ENCODE measurements at regions not wholly inside any gene's neighbourhood (a gene's known extent, or its start where the extent isn't known, plus 50 kb on each side); places are given as distances from the start of the nearest gene placed in this dataset.

DNA sequence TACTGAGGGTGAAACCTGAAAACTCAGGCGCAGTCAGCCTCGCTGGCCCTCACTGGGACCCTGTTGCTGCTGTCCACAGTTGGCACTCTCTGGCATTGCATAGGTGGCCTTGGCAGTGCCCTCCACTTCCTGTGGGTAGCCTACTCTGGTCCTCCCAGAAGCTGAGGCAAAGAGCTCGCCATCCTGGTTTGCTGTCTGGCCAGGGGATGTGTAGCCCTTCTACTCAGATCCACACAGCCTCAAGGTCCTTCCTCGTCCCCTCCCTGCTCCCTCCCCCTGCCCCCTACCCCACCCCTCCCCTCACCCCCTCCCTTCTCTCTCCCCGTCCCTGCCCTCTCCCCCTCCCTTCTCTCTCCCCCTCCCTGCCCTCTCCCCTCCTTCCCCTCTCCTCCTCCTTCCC, 176.0 kb downstream of the OLFM1 start:
- no peaks in the 10 kb centered on the region for H3K9me3 Mint-ChIP-seq
- Histone ChIP-seq H3K27ac (ENCODE audit: low read depth, low read length) (no peak overlapping the region), H3K27me3 (ENCODE audit: insufficient read depth, low read length, poor library complexity, severe bottlenecking) (no peaks in the 10 kb centered on the region), H3K9me3 (ENCODE audit: low read length) (no peaks in the 10 kb centered on the region), H3K4me1 (ENCODE audit: insufficient read depth, low read length) (no peaks in the 10 kb centered on the region), H3K4me3 (ENCODE audit: low read length) (no peak overlapping the region), H3K36me3 (ENCODE audit: insufficient read depth, low read length) (no peaks in the 10 kb centered on the region)
- no peaks in the 10 kb centered on the region for H3K4me1 Mint-ChIP-seq
- ChIA-PET POLR2A (no interaction called here), CTCF (no interaction called here)
- H3K36me3 Mint-ChIP-seq = no peaks in the 10 kb centered on the region
- no peak for DNase-seq
- H3K27me3 Mint-ChIP-seq = peaks cover 7 to 19% of the 10 kb centered on the region in 2 donors
- H3K27ac Mint-ChIP-seq = no peak overlapping the region
- no peak overlapping the region for H3K4me3 Mint-ChIP-seq

DNA sequence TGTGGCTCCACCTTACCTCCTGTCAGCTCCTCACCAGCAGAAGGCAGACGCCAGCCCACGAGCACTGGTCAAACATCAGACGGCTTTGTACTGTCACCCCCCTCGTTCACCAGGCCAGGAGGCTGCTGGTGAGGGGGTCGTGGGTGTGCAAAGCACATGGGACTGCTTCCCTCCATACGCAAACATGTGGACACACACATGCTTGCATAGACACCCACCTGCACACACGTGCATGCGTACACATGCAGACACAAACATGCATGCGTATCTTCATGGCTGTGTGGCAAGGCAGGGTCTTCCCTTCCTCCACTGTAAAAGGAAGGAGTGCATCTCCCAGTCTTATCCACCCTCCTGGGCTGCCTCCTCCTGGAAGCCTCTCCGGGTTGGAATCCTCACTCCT, 178.5 kb downstream of the OLFM1 start:
- Histone ChIP-seq H3K27me3 (ENCODE audit: insufficient read depth, low read length, poor library complexity, severe bottlenecking) (no peaks in the 10 kb centered on the region), H3K4me3 (ENCODE audit: low read length) (no peak overlapping the region), H3K36me3 (ENCODE audit: insufficient read depth, low read length) (no peaks in the 10 kb centered on the region), H3K27ac (ENCODE audit: low read depth, low read length) (no peak overlapping the region), H3K9me3 (ENCODE audit: low read length) (no peaks in the 10 kb centered on the region), H3K4me1 (ENCODE audit: insufficient read depth, low read length) (no peaks in the 10 kb centered on the region)
- ChIA-PET POLR2A (no interaction called here), CTCF (no interaction called here)
- no peaks in the 10 kb centered on the region for H3K36me3 Mint-ChIP-seq
- no peak overlapping the region for H3K4me3 Mint-ChIP-seq
- H3K9me3 Mint-ChIP-seq = no peaks in the 10 kb centered on the region
- no peak for DNase-seq
- H3K27ac Mint-ChIP-seq = no peak overlapping the region
- H3K4me1 Mint-ChIP-seq = no peaks in the 10 kb centered on the region
- peaks cover 5 to 19% of the 10 kb centered on the region in 2 donors for H3K27me3 Mint-ChIP-seq

DNA sequence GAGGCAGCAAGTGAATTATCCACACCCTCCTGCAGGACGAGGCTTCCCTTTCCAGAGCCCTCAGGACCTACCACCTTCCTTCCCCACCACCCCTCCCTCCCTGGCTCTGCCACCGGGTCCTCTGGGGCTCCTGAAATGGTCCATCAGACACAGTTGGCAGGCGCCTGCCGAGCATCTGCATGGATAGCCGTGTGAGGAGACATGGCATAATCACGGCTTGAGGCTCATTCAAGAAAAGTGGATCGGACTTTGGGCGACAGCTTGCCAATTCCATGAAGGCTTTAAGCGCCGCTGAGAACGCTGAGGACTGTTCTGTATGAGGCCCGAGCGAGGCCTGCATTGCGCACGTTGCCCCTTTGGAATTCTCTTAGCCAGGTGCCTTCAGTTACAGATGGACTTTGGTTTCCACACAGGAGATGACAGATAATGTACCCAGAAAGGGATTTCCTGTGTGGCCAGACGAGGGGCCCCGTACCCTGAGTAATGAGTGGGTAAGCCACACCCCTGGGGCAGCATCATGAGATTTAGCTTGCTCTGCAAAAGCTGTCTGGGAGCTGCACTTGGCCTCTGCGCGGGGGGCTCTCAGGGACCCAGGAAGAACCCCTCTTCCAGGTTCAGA, 179.8 kb downstream of the OLFM1 start:
- POLR2A ChIA-PET = no interaction called here
- Mint-ChIP-seq H3K4me1 (no peaks in the 10 kb centered on the region), H3K27me3 (peaks cover 5 to 31% of the 10 kb centered on the region in 2 donors), H3K27ac (no peak overlapping the region), H3K9me3 (no peaks in the 10 kb centered on the region), H3K36me3 (no peaks in the 10 kb centered on the region), H3K4me3 (no peak overlapping the region)
- no peaks in the 10 kb centered on the region for H3K36me3 ChIP-seq (ENCODE audit: insufficient read depth, low read length)
- no peak overlapping the region for H3K4me3 ChIP-seq (ENCODE audit: low read length)
- no peak for DNase-seq
- CTCF ChIA-PET = no interaction called here
- no peak overlapping the region for H3K27ac ChIP-seq (ENCODE audit: low read depth, low read length)
- H3K9me3 ChIP-seq (ENCODE audit: low read length) = no peaks in the 10 kb centered on the region
- no peaks in the 10 kb centered on the region for H3K27me3 ChIP-seq (ENCODE audit: insufficient read depth, low read length, poor library complexity, severe bottlenecking)
- no peaks in the 10 kb centered on the region for H3K4me1 ChIP-seq (ENCODE audit: insufficient read depth, low read length)

DNA sequence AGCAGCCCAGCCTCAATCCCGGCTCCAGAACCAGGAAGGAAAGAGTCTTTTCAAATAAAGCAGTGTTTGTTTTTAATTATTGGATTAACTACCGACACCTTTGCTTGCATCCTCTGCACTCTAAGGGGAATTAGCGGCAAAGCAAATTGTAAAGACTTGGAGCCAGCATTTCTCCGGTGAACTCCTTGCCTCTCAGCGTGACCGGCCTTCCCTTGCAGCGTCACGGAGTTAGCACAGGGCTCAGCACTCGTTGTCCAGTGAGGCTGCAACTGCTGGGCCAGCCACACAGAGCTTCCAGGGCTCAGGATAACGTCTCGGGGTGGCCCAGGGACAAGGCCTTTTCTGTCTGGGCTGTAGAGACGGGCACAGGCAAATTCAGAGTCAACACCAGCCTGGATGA, 180.6 kb downstream of the OLFM1 start:
- H3K27ac Mint-ChIP-seq = no peak overlapping the region
- Histone ChIP-seq H3K27me3 (ENCODE audit: insufficient read depth, low read length, poor library complexity, severe bottlenecking) (no peaks in the 10 kb centered on the region), H3K36me3 (ENCODE audit: insufficient read depth, low read length) (no peaks in the 10 kb centered on the region), H3K4me3 (ENCODE audit: low read length) (no peak overlapping the region), H3K4me1 (ENCODE audit: insufficient read depth, low read length) (no peaks in the 10 kb centered on the region), H3K27ac (ENCODE audit: low read depth, low read length) (no peak overlapping the region), H3K9me3 (ENCODE audit: low read length) (no peaks in the 10 kb centered on the region)
- ChIA-PET POLR2A (no interaction called here), CTCF (no interaction called here)
- no peak for DNase-seq
- no peak overlapping the region for H3K4me3 Mint-ChIP-seq
- no peaks in the 10 kb centered on the region for H3K9me3 Mint-ChIP-seq
- H3K27me3 Mint-ChIP-seq = peaks cover 5 to 31% of the 10 kb centered on the region in 2 donors
- H3K4me1 Mint-ChIP-seq = no peaks in the 10 kb centered on the region
- no peaks in the 10 kb centered on the region for H3K36me3 Mint-ChIP-seq

DNA sequence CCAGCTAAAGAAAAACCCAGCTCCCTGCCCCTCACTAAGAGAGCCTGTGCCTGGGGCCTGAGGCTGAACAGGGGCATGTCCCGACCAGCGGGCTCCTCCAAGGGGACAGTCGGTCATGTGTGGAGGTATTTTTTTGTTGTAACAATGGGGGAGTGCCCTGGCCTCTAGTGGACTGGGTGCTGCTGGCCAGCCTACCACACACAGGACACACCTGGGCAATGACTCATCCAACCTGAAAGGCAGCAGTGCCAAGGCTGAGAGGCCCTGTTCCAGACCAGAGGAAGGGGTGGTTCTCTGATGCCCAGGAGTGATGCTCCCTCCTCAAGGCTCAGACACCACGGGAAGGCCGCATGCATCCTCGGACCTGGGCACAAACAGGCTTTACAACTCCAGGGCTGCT, 181.5 kb downstream of the OLFM1 start:
- H3K27ac ChIP-seq (ENCODE audit: low read depth, low read length) = no peak overlapping the region
- H3K4me1 ChIP-seq (ENCODE audit: insufficient read depth, low read length) = no peaks in the 10 kb centered on the region
- ChIA-PET CTCF (no interaction called here), POLR2A (no interaction called here)
- Mint-ChIP-seq H3K36me3 (no peaks in the 10 kb centered on the region), H3K4me1 (no peaks in the 10 kb centered on the region), H3K27ac (no peak overlapping the region), H3K27me3 (peaks cover 5 to 36% of the 10 kb centered on the region in 2 donors), H3K9me3 (peaks cover 0 to 2% (median 0%) of the 10 kb centered on the region in 5 donors), H3K4me3 (no peak overlapping the region)
- no peak for DNase-seq
- H3K9me3 ChIP-seq (ENCODE audit: low read length) = no peaks in the 10 kb centered on the region
- no peaks in the 10 kb centered on the region for H3K36me3 ChIP-seq (ENCODE audit: insufficient read depth, low read length)
- H3K4me3 ChIP-seq (ENCODE audit: low read length) = no peak overlapping the region
- no peaks in the 10 kb centered on the region for H3K27me3 ChIP-seq (ENCODE audit: insufficient read depth, low read length, poor library complexity, severe bottlenecking)

DNA sequence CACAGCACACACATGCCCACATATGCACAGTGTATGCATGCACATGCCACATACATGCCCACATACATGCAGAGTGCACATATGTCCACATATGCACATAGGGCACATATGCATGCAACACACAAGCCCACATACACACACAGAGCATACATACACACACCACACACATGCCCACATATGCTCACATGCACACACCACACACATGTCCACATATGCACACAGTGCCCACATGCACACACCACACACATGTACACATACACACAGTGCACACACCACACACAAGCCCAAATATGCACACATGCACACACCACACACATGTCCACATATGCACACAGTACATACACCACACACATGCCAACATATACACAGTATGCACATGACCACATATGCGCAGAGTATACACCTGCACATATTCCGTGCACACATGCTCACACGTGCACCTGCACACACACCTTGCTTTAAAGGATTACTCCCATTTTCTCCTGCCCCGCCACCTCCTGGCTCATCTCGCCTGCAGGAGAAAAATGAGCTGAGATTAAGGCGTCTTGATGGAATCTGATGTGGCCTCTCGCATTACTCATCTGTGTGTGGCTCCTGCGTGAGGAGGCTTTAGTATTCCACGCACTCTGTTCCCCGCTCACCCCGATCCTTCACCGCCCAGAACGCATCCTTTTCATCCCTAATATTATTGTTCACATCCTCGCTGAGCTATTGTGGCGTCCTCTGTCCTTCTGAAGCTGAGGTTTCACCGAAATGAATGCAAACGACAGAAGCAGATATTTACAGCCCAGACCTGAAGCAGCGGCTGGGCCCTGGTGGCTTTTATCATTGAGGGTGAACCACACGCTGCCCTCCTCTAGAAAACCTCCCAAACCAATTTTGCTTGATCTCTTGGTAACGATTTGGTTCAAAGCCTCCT, 182.7 kb downstream of the OLFM1 start:
- H3K9me3 Mint-ChIP-seq = peaks cover 0 to 2% (median 0%) of the 10 kb centered on the region in 5 donors
- peak overlapping the region in 1 of 8 donors; percentile 89 for H3K27ac Mint-ChIP-seq
- CTCF ChIA-PET = no interaction called here

DNA sequence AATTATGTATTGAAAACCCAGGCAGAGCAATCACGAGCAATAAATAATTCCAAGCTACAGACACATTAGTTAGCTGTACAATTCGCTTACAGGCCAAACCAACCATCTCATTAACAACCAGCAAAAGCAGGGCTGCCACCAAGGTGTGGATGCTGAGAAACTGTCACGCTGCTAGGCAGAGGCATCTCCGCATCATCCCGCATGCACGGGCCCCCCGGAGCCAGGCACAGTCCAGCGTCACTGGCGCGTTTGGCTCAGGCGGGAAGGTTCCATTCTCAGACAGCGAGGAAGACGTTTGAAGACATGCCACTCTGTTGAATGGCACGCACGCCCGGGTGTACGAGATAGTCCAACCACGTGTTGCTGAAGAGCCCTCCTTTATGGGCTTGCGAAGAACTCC, 184.0 kb downstream of the OLFM1 start:
- ChIA-PET CTCF (no interaction called here), POLR2A (no interaction called here)
- H3K4me3 ChIP-seq (ENCODE audit: low read length) = no peak overlapping the region
- H3K4me1 ChIP-seq (ENCODE audit: insufficient read depth, low read length) = no peaks in the 10 kb centered on the region
- no peak overlapping the region for H3K4me3 Mint-ChIP-seq
- no peaks in the 10 kb centered on the region for H3K27me3 ChIP-seq (ENCODE audit: insufficient read depth, low read length, poor library complexity, severe bottlenecking)
- H3K36me3 ChIP-seq (ENCODE audit: insufficient read depth, low read length) = no peaks in the 10 kb centered on the region
- H3K27ac ChIP-seq (ENCODE audit: low read depth, low read length) = no peak overlapping the region
- peaks cover 0 to 2% (median 0%) of the 10 kb centered on the region in 5 donors for H3K9me3 Mint-ChIP-seq
- H3K27ac Mint-ChIP-seq = no peak overlapping the region
- H3K36me3 Mint-ChIP-seq = no peaks in the 10 kb centered on the region
- no peaks in the 10 kb centered on the region for H3K9me3 ChIP-seq (ENCODE audit: low read length)
- no peak for DNase-seq
- peaks cover 5 to 29% of the 10 kb centered on the region in 2 donors for H3K27me3 Mint-ChIP-seq
- H3K4me1 Mint-ChIP-seq = no peaks in the 10 kb centered on the region

More for the DNA sequence above, 182.7 kb downstream of the OLFM1 start:
- POLR2A ChIA-PET = no interaction called here
- Mint-ChIP-seq H3K4me3 (no peak overlapping the region), H3K36me3 (no peaks in the 10 kb centered on the region), H3K4me1 (no peaks in the 10 kb centered on the region), H3K27me3 (peaks cover 5 to 33% of the 10 kb centered on the region in 2 donors)
- Histone ChIP-seq H3K4me1 (ENCODE audit: insufficient read depth, low read length) (no peaks in the 10 kb centered on the region), H3K27me3 (ENCODE audit: insufficient read depth, low read length, poor library complexity, severe bottlenecking) (no peaks in the 10 kb centered on the region), H3K4me3 (ENCODE audit: low read length) (no peak overlapping the region), H3K27ac (ENCODE audit: low read depth, low read length) (no peak overlapping the region), H3K36me3 (ENCODE audit: insufficient read depth, low read length) (no peaks in the 10 kb centered on the region), H3K9me3 (ENCODE audit: low read length) (no peaks in the 10 kb centered on the region)
- no peak for DNase-seq

DNA sequence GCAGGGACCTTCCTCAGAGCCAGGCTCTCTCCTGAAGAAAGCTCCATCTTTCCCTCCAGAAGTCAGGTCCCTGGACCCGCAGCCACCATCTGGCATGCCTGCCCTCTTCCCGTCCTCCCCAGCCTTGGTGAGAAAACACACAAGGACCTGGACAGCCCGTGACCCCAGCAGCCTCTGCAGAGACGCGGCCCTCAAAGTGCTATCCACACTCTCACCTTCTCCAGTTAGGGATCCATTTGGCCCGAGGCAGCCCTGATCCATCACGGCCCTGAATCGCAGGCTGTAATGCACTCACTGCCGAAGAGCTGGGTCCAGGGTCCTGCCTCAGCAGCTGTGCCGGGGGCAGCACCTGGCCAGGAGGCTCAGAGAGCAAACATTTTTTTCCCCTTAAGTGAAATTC, 185.1 kb downstream of the OLFM1 start:
- Histone ChIP-seq H3K4me1 (ENCODE audit: insufficient read depth, low read length) (no peaks in the 10 kb centered on the region), H3K4me3 (ENCODE audit: low read length) (no peak overlapping the region), H3K27me3 (ENCODE audit: insufficient read depth, low read length, poor library complexity, severe bottlenecking) (no peaks in the 10 kb centered on the region), H3K9me3 (ENCODE audit: low read length) (no peaks in the 10 kb centered on the region), H3K27ac (ENCODE audit: low read depth, low read length) (no peak overlapping the region), H3K36me3 (ENCODE audit: insufficient read depth, low read length) (no peaks in the 10 kb centered on the region)
- Mint-ChIP-seq H3K36me3 (no peaks in the 10 kb centered on the region), H3K27me3 (peaks cover 5 to 25% of the 10 kb centered on the region in 2 donors), H3K27ac (no peak overlapping the region), H3K9me3 (peaks cover 0 to 2% (median 0%) of the 10 kb centered on the region in 5 donors), H3K4me3 (no peak overlapping the region), H3K4me1 (no peaks in the 10 kb centered on the region)
- POLR2A ChIA-PET = no interaction called here
- CTCF ChIA-PET = no interaction called here
- no peak for DNase-seq
